Activated CD4-positive, alpha-beta memory T cell treated with anti-CD3 and anti-CD28 coated beads, Interleukin-2, amount 10 ng/mL, durations not matched to agents 7 days and 5 days (primary cell): ENCODE measurements at regions not wholly inside any gene's neighbourhood (a gene's known extent, or its start where the extent isn't known, plus 50 kb on each side); places are given as distances from the start of the nearest gene placed in this dataset.

Source experiments
- CTCF ChIA-PET: fragments of 350-600 bp; sonication (Branson Sonifier 250); formaldehyde crosslinking; loops from one replicate; lab custom pipeline; 2021; ENCODE audit warnings: antibody characterized with exemption, inconsistent platforms; lab: Charles Lee
- POLR2A ChIA-PET: fragments of 350-600 bp; sonication (Branson Sonifier 250); formaldehyde crosslinking; loops from one replicate; lab custom pipeline; 2021; ENCODE audit warnings: antibody characterized with exemption; lab: Charles Lee
- DNase-seq: peaks from one replicate; pipeline ENCODE4 v3.0.0-alpha.2; 2020
- H3K27ac Mint-ChIP-seq: one replicate; pipeline ENCODE4 v1.8.0; 2021; ENCODE audit warnings: mild to moderate bottlenecking, mixed read lengths
- H3K27me3 Mint-ChIP-seq: one replicate; pipeline ENCODE4 v1.8.0; 2021; ENCODE audit warnings: mixed read lengths
- H3K36me3 Mint-ChIP-seq: one replicate; pipeline ENCODE4 v1.8.0; 2021; ENCODE audit warnings: low read depth, mixed read lengths
- H3K4me1 Mint-ChIP-seq: one replicate; pipeline ENCODE4 v1.8.0; 2021; ENCODE audit warnings: mixed read lengths
- H3K4me3 Mint-ChIP-seq: one replicate; pipeline ENCODE4 v1.8.0; 2021; ENCODE audit warnings: mild to moderate bottlenecking, mixed read lengths
- H3K9me3 Mint-ChIP-seq: one replicate; pipeline ENCODE4 v1.8.0; 2021; ENCODE audit warnings: mixed read lengths

GRCh38 chr7:47088329-47089067, 493.4 kb downstream of the TNS3 start:
- Mint-ChIP-seq H3K9me3 (no peaks in the 10 kb centered on the region), H3K4me1 (no peaks in the 10 kb centered on the region), H3K27ac (no peak overlapping the region), H3K27me3 (no peaks in the 10 kb centered on the region), H3K4me3 (no peak overlapping the region), H3K36me3 (no peaks in the 10 kb centered on the region)
- POLR2A ChIA-PET, result no interaction called here
- CTCF ChIA-PET, result interaction anchor here (0.9 to 1.0 kb wide), 2 partner anchors 1166 to 1196 kb away, joined by 3 to 4 read pairs; no protein-coding TSS in a partner anchor
- DNase-seq, result no peak

- CTCF ChIA-PET, result no interaction called here
- H3K27me3 Mint-ChIP-seq, result no peaks in the 10 kb centered on the region
- no peak for DNase-seq
- POLR2A ChIA-PET, result no interaction called here
- H3K4me3 Mint-ChIP-seq, result no peak overlapping the region
- no peaks in the 10 kb centered on the region for H3K36me3 Mint-ChIP-seq
- H3K27ac Mint-ChIP-seq, result no peak overlapping the region
- no peaks in the 10 kb centered on the region for H3K9me3 Mint-ChIP-seq
- H3K4me1 Mint-ChIP-seq, result no peaks in the 10 kb centered on the region
These were observed 494.0 kb downstream of the TNS3 start for GRCh38 chr7:47087866-47088265.

GRCh38 chr7:47085491-47086275, 496.2 kb downstream of the TNS3 start:
- ChIA-PET POLR2A (no interaction called here), CTCF (interaction anchor here (0.7 kb wide), 1 partner anchor 170 kb away, joined by 3 read pairs; no protein-coding TSS in a partner anchor)
- H3K27me3 Mint-ChIP-seq, result no peaks in the 10 kb centered on the region
- DNase-seq, result no peak
- no peak overlapping the region for H3K4me3 Mint-ChIP-seq
- H3K27ac Mint-ChIP-seq, result no peak overlapping the region
- no peaks in the 10 kb centered on the region for H3K4me1 Mint-ChIP-seq
- no peaks in the 10 kb centered on the region for H3K36me3 Mint-ChIP-seq
- H3K9me3 Mint-ChIP-seq, result no peaks in the 10 kb centered on the region

- H3K4me1 Mint-ChIP-seq, result no peaks in the 10 kb centered on the region
- H3K4me3 Mint-ChIP-seq, result no peak overlapping the region
- no peaks in the 10 kb centered on the region for H3K9me3 Mint-ChIP-seq
- CTCF ChIA-PET, result interaction anchor here (1.5 kb wide), 1 partner anchor 1161 kb away, joined by 3 read pairs; no protein-coding TSS in a partner anchor
- no peak for DNase-seq
- no peak overlapping the region for H3K27ac Mint-ChIP-seq
- no peaks in the 10 kb centered on the region for H3K27me3 Mint-ChIP-seq
- H3K36me3 Mint-ChIP-seq, result no peaks in the 10 kb centered on the region
- POLR2A ChIA-PET, result no interaction called here
These were observed 498.2 kb downstream of the TNS3 start for GRCh38 chr7:47083476-47084250.

- H3K4me3 Mint-ChIP-seq, result no peak overlapping the region
- CTCF ChIA-PET, result no interaction called here
These were observed 501.1 kb downstream of the TNS3 start for GRCh38 chr7:47080816-47081215.

GRCh38 chr7:47078241-47078640, 503.7 kb downstream of the TNS3 start:
- no peak for DNase-seq
- no peaks in the 10 kb centered on the region for H3K4me1 Mint-ChIP-seq
- no peaks in the 10 kb centered on the region for H3K36me3 Mint-ChIP-seq
- ChIA-PET POLR2A (no interaction called here), CTCF (no interaction called here)
- no peak overlapping the region for H3K27ac Mint-ChIP-seq
- no peaks in the 10 kb centered on the region for H3K9me3 Mint-ChIP-seq
- H3K27me3 Mint-ChIP-seq, result no peaks in the 10 kb centered on the region
- H3K4me3 Mint-ChIP-seq, result no peak overlapping the region

More at GRCh38 chr7:47080816-47081215, 501.1 kb downstream of the TNS3 start:
- Mint-ChIP-seq H3K36me3 (no peaks in the 10 kb centered on the region), H3K27ac (no peak overlapping the region), H3K4me1 (no peaks in the 10 kb centered on the region), H3K9me3 (no peaks in the 10 kb centered on the region), H3K27me3 (no peaks in the 10 kb centered on the region)
- DNase-seq, result no peak
- POLR2A ChIA-PET, result no interaction called here

GRCh38 chr7:47074702-47075153, 507.2 kb downstream of the TNS3 start:
- H3K4me3 Mint-ChIP-seq, result no peak overlapping the region
- no peaks in the 10 kb centered on the region for H3K4me1 Mint-ChIP-seq
- CTCF ChIA-PET, result no interaction called here
- no peak overlapping the region for H3K27ac Mint-ChIP-seq
- H3K9me3 Mint-ChIP-seq, result no peaks in the 10 kb centered on the region
- no peak for DNase-seq
- POLR2A ChIA-PET, result no interaction called here
- H3K27me3 Mint-ChIP-seq, result no peaks in the 10 kb centered on the region
- no peaks in the 10 kb centered on the region for H3K36me3 Mint-ChIP-seq

GRCh38 chr7:47073284-47073683, 508.6 kb downstream of the TNS3 start:
- CTCF ChIA-PET, result no interaction called here
- no peak for DNase-seq
- H3K27ac Mint-ChIP-seq, result no peak overlapping the region
- no peaks in the 10 kb centered on the region for H3K27me3 Mint-ChIP-seq
- POLR2A ChIA-PET, result no interaction called here
- no peak overlapping the region for H3K4me3 Mint-ChIP-seq
- H3K4me1 Mint-ChIP-seq, result no peaks in the 10 kb centered on the region
- no peaks in the 10 kb centered on the region for H3K36me3 Mint-ChIP-seq
- peaks cover under 1% of the 10 kb centered on the region for H3K9me3 Mint-ChIP-seq

GRCh38 chr7:47071866-47072265, 510.0 kb downstream of the TNS3 start:
- H3K27me3 Mint-ChIP-seq, result no peaks in the 10 kb centered on the region
- POLR2A ChIA-PET, result no interaction called here
- no peaks in the 10 kb centered on the region for H3K36me3 Mint-ChIP-seq

GRCh38 chr7:47069385-47070076, 512.4 kb downstream of the TNS3 start:
- Mint-ChIP-seq H3K4me1 (no peaks in the 10 kb centered on the region), H3K27me3 (no peaks in the 10 kb centered on the region), H3K9me3 (peaks cover 2% of the 10 kb centered on the region), H3K4me3 (no peak overlapping the region), H3K36me3 (no peaks in the 10 kb centered on the region), H3K27ac (no peak overlapping the region)
- no peak for DNase-seq
- CTCF ChIA-PET, result no interaction called here
- POLR2A ChIA-PET, result no interaction called here

More at GRCh38 chr7:47071866-47072265, 510.0 kb downstream of the TNS3 start:
- Mint-ChIP-seq H3K4me1 (no peaks in the 10 kb centered on the region), H3K4me3 (no peak overlapping the region), H3K9me3 (peaks cover 2% of the 10 kb centered on the region), H3K27ac (no peak overlapping the region)
- CTCF ChIA-PET, result no interaction called here
- no peak for DNase-seq

- Mint-ChIP-seq H3K27me3 (no peaks in the 10 kb centered on the region), H3K36me3 (no peaks in the 10 kb centered on the region), H3K4me1 (no peaks in the 10 kb centered on the region), H3K4me3 (no peak overlapping the region), H3K9me3 (peaks cover 2% of the 10 kb centered on the region), H3K27ac (no peak overlapping the region)
- ChIA-PET POLR2A (no interaction called here), CTCF (no interaction called here)
- no peak for DNase-seq
These were observed 514.8 kb downstream of the TNS3 start for GRCh38 chr7:47066976-47067614.

GRCh38 chr7:47056731-47057130, 525.2 kb downstream of the TNS3 start:
- DNase-seq, result no peak
- no peak overlapping the region for H3K4me3 Mint-ChIP-seq
- CTCF ChIA-PET, result no interaction called here
- peaks cover 6% of the 10 kb centered on the region for H3K9me3 Mint-ChIP-seq
- no peaks in the 10 kb centered on the region for H3K36me3 Mint-ChIP-seq
- H3K4me1 Mint-ChIP-seq, result no peaks in the 10 kb centered on the region
- no peaks in the 10 kb centered on the region for H3K27me3 Mint-ChIP-seq
- POLR2A ChIA-PET, result no interaction called here
- H3K27ac Mint-ChIP-seq, result no peak overlapping the region
